ENCODE measurements at regions not wholly inside any gene's neighbourhood (a gene's known extent, or its start where the extent isn't known, plus 50 kb on each side); places are given as distances from the start of the nearest gene placed in this dataset.
A peak's percentile ranks its signal among the peaks of the same experiment; 100 is the strongest.
"Not testable (repeated sequence)": the region's sequence is repeated elsewhere in the genome, so short reads cannot be mapped to it uniquely, and the experiment has no call there.

DNA sequence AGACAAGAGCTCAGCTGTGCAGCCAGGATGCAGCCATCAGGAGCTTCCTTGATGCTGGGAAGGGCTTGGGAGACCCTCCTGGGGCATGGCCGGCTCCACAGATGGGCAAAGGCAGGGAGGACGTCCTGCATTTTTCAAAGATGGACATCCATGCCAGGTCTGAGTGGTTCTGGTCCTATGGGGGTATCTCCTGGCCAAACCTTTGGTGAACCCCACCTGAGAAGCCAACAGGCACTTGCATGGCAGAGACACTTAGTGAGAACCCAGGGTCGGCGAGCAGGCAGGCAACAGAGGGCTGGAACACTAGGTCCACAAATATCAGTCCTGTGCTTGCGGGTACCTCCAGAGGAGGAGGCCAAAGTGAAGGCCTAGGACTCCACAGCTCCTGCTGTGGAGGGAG, 70.0 kb downstream of the KCTD15 start:
- no peaks in the 10 kb centered on the region for H3K27me3 ChIP-seq (ENCODE audit: insufficient read depth)
- TF ChIP-seq POLR2AphosphoS5 (IDR thresholded peaks at IDR 0.05; ENCODE audit: low read depth, low read length) (no peak), FOXJ3 (CRISPR knock-in tag; IDR thresholded peaks at IDR 0.05) (no peak)
- TF ChIP-seq, protein P1, sequence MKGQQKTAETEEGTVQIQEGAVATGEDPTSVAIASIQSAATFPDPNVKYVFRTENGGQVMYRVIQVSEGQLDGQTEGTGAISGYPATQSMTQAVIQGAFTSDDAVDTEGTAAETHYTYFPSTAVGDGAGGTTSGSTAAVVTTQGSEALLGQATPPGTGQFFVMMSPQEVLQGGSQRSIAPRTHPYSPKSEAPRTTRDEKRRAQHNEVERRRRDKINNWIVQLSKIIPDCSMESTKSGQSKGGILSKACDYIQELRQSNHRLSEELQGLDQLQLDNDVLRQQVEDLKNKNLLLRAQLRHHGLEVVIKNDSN (IDR thresholded peaks at IDR 0.05; ENCODE audit: borderline replicate concordance, low read depth), result no peak
- no peaks in the 10 kb centered on the region for H3K36me3 ChIP-seq (replicated peaks in 1 of 2; ENCODE audit: control insufficient read depth in 1 of 2, insufficient read depth in 2 of 2, low read length in 1 of 2)
- no peak overlapping the region for H3K9ac ChIP-seq
- 33% methylated on average over 2 of the region's 5 CpGs for WGBS (ENCODE audit: low lambda C conversion rate)
- H3K27ac ChIP-seq (ENCODE audit: low read depth in 2 of 2, low read length in 1 of 2), result peak overlapping the region in 1 of 2 experiments; percentile 98; a peak in 2 of 4 replicates
- no peaks in the 10 kb centered on the region for H3K9me3 ChIP-seq
- POLR2A ChIA-PET, result interaction anchor here (1.4 to 3.7 kb wide), 3 partner anchors 53 to 72 kb away, joined by 4 to 24 read pairs (median 14); partner anchors contain the start of gene KCTD15
- no peak for DNase-seq
- H3K4me1 ChIP-seq (ENCODE audit: control insufficient read depth in 1 of 2, insufficient read depth in 2 of 2, low read depth in 1 of 2, low read length in 1 of 2), result peaks cover 0 to 43% of the 10 kb centered on the region in 2 experiments; a peak in 2 of 4 replicates
- no peaks in the 10 kb centered on the region for H3F3A ChIP-seq (replicated peaks; ENCODE audit: insufficient read depth)
- no peaks in the 10 kb centered on the region for H3K79me2 ChIP-seq (ENCODE audit: insufficient read depth)
- no peak overlapping the region for H3K4me3 ChIP-seq (ENCODE audit: low read depth in 2 of 2, low read length in 1 of 2)
- H2AFZ ChIP-seq (ENCODE audit: low read depth), result no peak overlapping the region
- no peak overlapping the region for H3K4me2 ChIP-seq
- no peaks in the 10 kb centered on the region for H3K9me2 ChIP-seq
- H4K20me1 ChIP-seq (ENCODE audit: insufficient read depth), result no peaks in the 10 kb centered on the region
- CTCF ChIA-PET, result interaction anchor here (0.8 to 5.6 kb wide), 6 partner anchors 9 to 175 kb away, joined by 3 to 41 read pairs (median 4); no protein-coding TSS in a partner anchor

DNA sequence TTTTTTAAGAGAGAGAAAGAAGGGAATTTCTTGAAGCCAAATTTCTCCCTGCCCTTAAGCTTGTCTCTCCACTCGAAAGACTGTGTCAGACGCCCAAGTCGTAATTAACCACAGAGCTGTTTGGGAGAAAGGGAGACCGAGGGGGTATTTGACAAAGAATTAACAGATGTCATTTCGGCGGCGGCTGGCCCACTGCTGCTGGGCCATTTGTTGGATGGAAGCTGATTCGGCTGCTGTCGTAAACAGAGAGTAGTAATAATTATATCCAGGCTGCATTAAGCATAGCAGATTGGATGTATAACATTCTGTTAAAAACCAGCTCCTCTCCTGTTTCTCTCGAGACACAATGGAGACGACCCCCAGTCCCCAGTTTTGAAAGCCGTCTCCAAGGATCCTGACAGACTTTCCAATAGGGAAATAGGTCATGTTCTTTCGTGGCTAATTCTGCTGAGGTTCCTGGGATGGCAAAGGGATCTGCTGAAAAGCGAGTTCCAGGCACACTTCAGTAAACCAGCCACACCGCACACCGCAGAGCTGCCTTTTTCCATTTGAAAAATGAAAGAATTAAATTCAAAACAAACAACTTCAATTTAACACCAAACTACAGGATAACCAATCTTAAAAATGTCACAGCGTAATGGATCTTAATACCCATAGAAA, 71.5 kb downstream of the KCTD15 start:
- Histone ChIP-seq H3K9me2 (no peaks in the 10 kb centered on the region), H3K9ac (no peak overlapping the region), H3K4me3 (ENCODE audit: low read depth in 2 of 2, low read length in 1 of 2) (no peak overlapping the region), H3K27ac (ENCODE audit: low read depth in 2 of 2, low read length in 1 of 2) (peak overlapping the region in 1 of 2 experiments; percentile 98; a peak in 2 of 4 replicates), H3K9me3 (no peaks in the 10 kb centered on the region), H3K27me3 (ENCODE audit: insufficient read depth) (no peaks in the 10 kb centered on the region), H2AFZ (ENCODE audit: low read depth) (no peak overlapping the region), H3K4me2 (peak overlapping the region; percentile 37; the same call in 1 of the 2 replicates), H3K4me1 (ENCODE audit: control insufficient read depth in 1 of 2, insufficient read depth in 2 of 2, low read depth in 1 of 2, low read length in 1 of 2) (peaks cover 0 to 35% of the 10 kb centered on the region in 2 experiments; a peak in 2 of 4 replicates), H4K20me1 (ENCODE audit: insufficient read depth) (no peaks in the 10 kb centered on the region), H3K79me2 (ENCODE audit: insufficient read depth) (no peaks in the 10 kb centered on the region), H3K36me3 (replicated peaks in 1 of 2; ENCODE audit: control insufficient read depth in 1 of 2, insufficient read depth in 2 of 2, low read length in 1 of 2) (no peaks in the 10 kb centered on the region), H3F3A (replicated peaks; ENCODE audit: insufficient read depth) (no peaks in the 10 kb centered on the region)
- CTCF ChIA-PET, result interaction anchor here (1.0 to 5.6 kb wide), 12 partner anchors 9 to 277 kb away, joined by 3 to 41 read pairs (median 6); partner anchors contain the start of gene KCTD15
- POLR2A ChIA-PET, result interaction anchor here (0.7 to 3.7 kb wide), 9 partner anchors 13 to 433 kb away, joined by 3 to 40 read pairs (median 5); partner anchors contain the start of gene KCTD15
- WGBS (ENCODE audit: low lambda C conversion rate), result 32% methylated on average over 16 of the region's 17 CpGs
- no peak for TF ChIP-seq ELF1 (IDR thresholded peaks at IDR 0.05)
- peak; percentile 41 for TF ChIP-seq CHD2 (IDR thresholded peaks at IDR 0.05; ENCODE audit: low read length, partially characterized antibody)
- peak; percentile 17 for TF ChIP-seq RAD21 (IDR thresholded peaks at IDR 0.05; ENCODE audit: low read length)
- peak in 1 of 2 experiments; percentile 51; a peak in 1 of 4 replicates for TF ChIP-seq EP300 (IDR thresholded peaks at IDR 0.05; ENCODE audit: borderline replicate concordance in 1 of 2, low read depth in 1 of 2, low read length in 1 of 2)
- peak; percentile 75 for DNase-seq

- peak overlapping the region; percentile 37; the same call in 1 of the 2 replicates for H3K4me2 ChIP-seq
- H3K9ac ChIP-seq, result no peak overlapping the region
- H3K9me2 ChIP-seq, result no peaks in the 10 kb centered on the region
- ChIA-PET POLR2A (interaction anchor here (0.9 to 3.7 kb wide), 8 partner anchors 12 to 129 kb away, joined by 3 to 40 read pairs (median 6); partner anchors contain the start of gene KCTD15), CTCF (interaction anchor here (1.0 to 5.6 kb wide), 12 partner anchors 9 to 277 kb away, joined by 3 to 41 read pairs (median 6); partner anchors contain the start of gene KCTD15)
- H3K36me3 ChIP-seq (replicated peaks in 1 of 2; ENCODE audit: control insufficient read depth in 1 of 2, insufficient read depth in 2 of 2, low read length in 1 of 2), result no peaks in the 10 kb centered on the region
- 23% methylated on average over 11 of the region's 21 CpGs for WGBS (ENCODE audit: low lambda C conversion rate)
- no peaks in the 10 kb centered on the region for H3K27me3 ChIP-seq (ENCODE audit: insufficient read depth)
- H4K20me1 ChIP-seq (ENCODE audit: insufficient read depth), result no peaks in the 10 kb centered on the region
- no peak overlapping the region for H2AFZ ChIP-seq (ENCODE audit: low read depth)
- TF ChIP-seq EP300 (IDR thresholded peaks at IDR 0.05; ENCODE audit: borderline replicate concordance in 1 of 2, low read depth in 1 of 2, low read length in 1 of 2) (peak in 1 of 2 experiments; percentile 57; a peak in 2 of 4 replicates), NFIC (IDR thresholded peaks at IDR 0.05; ENCODE audit: borderline replicate concordance) (no peak), RAD21 (IDR thresholded peaks at IDR 0.05; ENCODE audit: low read length) (peak; percentile 45; the same call in 1 of the 2 replicates), SIN3A (IDR thresholded peaks at IDR 0.05; ENCODE audit: borderline replicate concordance, low read depth, low read length) (no peak), MAX (IDR thresholded peaks at IDR 0.05; ENCODE audit: low read depth) (no peak)
- no peak overlapping the region for H3K4me3 ChIP-seq (ENCODE audit: low read depth in 2 of 2, low read length in 1 of 2)
- H3K27ac ChIP-seq (ENCODE audit: low read depth in 2 of 2, low read length in 1 of 2), result peak overlapping the region in 1 of 2 experiments; percentile 98; a peak in 2 of 4 replicates
- no peaks in the 10 kb centered on the region for H3F3A ChIP-seq (replicated peaks; ENCODE audit: insufficient read depth)
- peak; percentile 73 for DNase-seq
- no peaks in the 10 kb centered on the region for H3K79me2 ChIP-seq (ENCODE audit: insufficient read depth)
- H3K4me1 ChIP-seq (ENCODE audit: control insufficient read depth in 1 of 2, insufficient read depth in 2 of 2, low read depth in 1 of 2, low read length in 1 of 2), result peaks cover 0 to 30% of the 10 kb centered on the region in 2 experiments; a peak in 2 of 4 replicates
- no peaks in the 10 kb centered on the region for H3K9me3 ChIP-seq
These were observed 72.2 kb downstream of the KCTD15 start for GRCh38 chr19:33868788-33869412.

DNA sequence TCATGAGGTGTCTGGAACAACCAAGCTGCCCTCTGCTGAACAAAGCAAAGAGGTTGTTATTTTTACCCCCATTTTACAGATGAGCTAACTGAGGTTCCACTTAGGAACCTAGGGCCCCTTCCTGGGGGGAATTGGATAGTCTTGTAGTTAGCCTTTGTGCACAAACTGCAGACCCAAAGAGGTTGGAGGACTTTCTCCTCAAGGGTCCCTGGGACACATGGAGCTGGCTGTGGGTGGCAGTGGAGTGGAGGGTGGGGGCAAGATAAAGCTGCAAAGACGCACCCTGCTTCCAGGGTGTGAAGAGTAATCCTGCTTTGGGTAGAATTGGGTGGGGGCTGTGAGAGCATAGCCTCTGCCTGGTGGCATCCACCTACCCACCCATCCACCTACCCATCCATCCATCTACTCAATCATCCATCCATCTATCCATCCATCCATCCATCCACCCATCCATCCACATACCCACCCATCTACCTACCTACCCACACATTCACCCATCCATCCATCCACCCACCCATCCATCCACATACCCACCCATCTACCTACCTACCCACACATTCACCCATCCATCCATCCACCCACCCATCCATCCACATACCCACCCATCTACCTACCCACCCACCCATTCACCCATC, 73.7 kb downstream of the KCTD15 start:
- H2AFZ ChIP-seq (ENCODE audit: low read depth); H3K9me2 ChIP-seq; H4K20me1 ChIP-seq (ENCODE audit: insufficient read depth); DNase-seq; H3F3A ChIP-seq (replicated peaks; ENCODE audit: insufficient read depth); H3K4me2 ChIP-seq; H3K36me3 ChIP-seq (replicated peaks in 1 of 2; ENCODE audit: control insufficient read depth in 1 of 2, insufficient read depth in 2 of 2, low read length in 1 of 2); H3K9me3 ChIP-seq; H3K27me3 ChIP-seq (ENCODE audit: insufficient read depth); H3K79me2 ChIP-seq (ENCODE audit: insufficient read depth); H3K4me3 ChIP-seq (ENCODE audit: low read depth in 2 of 2, low read length in 1 of 2); H3K9ac ChIP-seq: not testable (repeated sequence)
- Histone ChIP-seq H3K4me1 (ENCODE audit: control insufficient read depth in 1 of 2, insufficient read depth in 2 of 2, low read depth in 1 of 2, low read length in 1 of 2) (peaks cover 0 to 25% of the 10 kb centered on the region in 2 experiments; a peak in 2 of 4 replicates), H3K27ac (ENCODE audit: low read depth in 2 of 2, low read length in 1 of 2) (peak overlapping the region in 1 of 2 experiments; percentile 98; a peak in 1 of 4 replicates)
- WGBS (ENCODE audit: low lambda C conversion rate), result 14% methylated on average over 1 of the region's 1 CpG
- CTCF ChIA-PET, result interaction anchor here (0.8 to 5.6 kb wide), 5 partner anchors 60 to 226 kb away, joined by 3 to 41 read pairs (median 6); no protein-coding TSS in a partner anchor
- POLR2A ChIA-PET, result interaction anchor here (2.0 to 3.2 kb wide), 2 partner anchors 11 to 71 kb away, joined by 7 to 40 read pairs; no protein-coding TSS in a partner anchor

Measured in SK-N-SH (cell line).